GM23248 (cell line): ENCODE measurements at regions not wholly inside any gene's neighbourhood (a gene's known extent, or its start where the extent isn't known, plus 50 kb on each side); places are given as distances from the start of the nearest gene placed in this dataset.

Experiments
- EZH2 ChIP-seq: fragments of 200-600 bp; sonication (generic); IDR thresholded peaks from 2 replicates; pipeline ENCODE4 v1.6.1; 2018; ENCODE audit warnings: antibody characterized with exemption, mild to moderate bottlenecking; ENCODE audit not compliant: insufficient read depth, poor library complexity, severe bottlenecking
- EZH2phosphoT487 ChIP-seq: fragments of 200-600 bp; sonication (generic); IDR thresholded peaks from 2 replicates; pipeline ENCODE4 v1.6.1; 2018; ENCODE audit warnings: antibody characterized with exemption, moderate library complexity, mild to moderate bottlenecking, low read depth; ENCODE audit not compliant: insufficient read depth

- TF ChIP-seq EZH2phosphoT487 (no peak), EZH2 (no peak)
Observed at GRCh38 chr4:14868426-14869395, 133.6 kb upstream of the CPEB2 start.
